Thyroid gland (tissue), 4 donors: ENCODE measurements at regions not wholly inside any gene's neighbourhood (a gene's known extent, or its start where the extent isn't known, plus 50 kb on each side); places are given as distances from the start of the nearest gene placed in this dataset.

Experiments used
- DNase-seq, 2 donors: peaks; one replicate each; pipeline ENCODE4 v3.0.0-alpha.2; 2019
- H3K27ac ChIP-seq, 3 donors: fragments of 200-600 bp; sonication (generic); 1 replicate in 2 of 3; 2 replicates in 1 of 3; pipeline ENCODE4 v1.5.1; 2016 to 2019; ENCODE audit warnings: mild to moderate bottlenecking in 1 of 3, moderate library complexity in 1 of 3
- H3K27me3 ChIP-seq: fragments of 200-600 bp; sonication (generic); one replicate; pipeline ENCODE4 v1.5.1; 2019
- H3K36me3 ChIP-seq, 2 donors: fragments of 200-600 bp; sonication (generic); one replicate each; pipeline ENCODE4 v1.5.1; 2016 to 2019
- H3K4me1 ChIP-seq, 2 donors: fragments of 200-600 bp; sonication (generic); one replicate each; pipeline ENCODE4 v1.5.1; 2017 to 2019
- H3K4me3 ChIP-seq, 3 donors: fragments of 200-600 bp; sonication (generic); replicated peaks in 1 of 3; 1 replicate in 2 of 3; 2 replicates in 1 of 3; pipeline ENCODE4 v1.5.1; 2016; ENCODE audit warnings: mild to moderate bottlenecking in 1 of 3
- H3K9me3 ChIP-seq: fragments of 200-600 bp; sonication (generic); one replicate; pipeline ENCODE4 v1.5.1; 2017
- CTCF ChIP-seq, 6 experiments: fragments of 200-600 bp in 3 of 6; fragments of 450-650 bp in 3 of 6; sonication (generic) in 3 of 6; IDR thresholded peaks; one replicate each; pipeline ENCODE4 v1.5.1; 2016 to 2019; ENCODE audit warnings: antibody characterized with exemption in 6 of 6, mild to moderate bottlenecking in 2 of 6, inconsistent platforms in 1 of 6, moderate library complexity in 1 of 6
- POLR2A ChIP-seq, 2 donors: fragments of 450-650 bp; IDR thresholded peaks; one replicate each; pipeline ENCODE4 v1.6.1; 2017; ENCODE audit warnings: antibody characterized with exemption in 2 of 2, mild to moderate bottlenecking in 2 of 2, moderate library complexity in 1 of 2
- WGBS, 2 donors: methylation state at CpG; one replicate each; pipeline ENCODE4 v1.1.5; 2017; 5-methylcytosine and 5-hydroxymethylcytosine counted together
- intact Hi-C: fragments of 100-400 bp; cut with DNase I; formaldehyde crosslinking; loops from one replicate; pipeline ENCODE4 v1.15.1; 2023

GRCh38 chr9:23447944-23448343, 378.1 kb downstream of the ELAVL2 start:
- Histone ChIP-seq H3K4me3 (no peak overlapping the region), H3K9me3 (no peaks in the 10 kb centered on the region), H3K27me3 (no peaks in the 10 kb centered on the region), H3K27ac (no peak overlapping the region), H3K4me1 (no peaks in the 10 kb centered on the region), H3K36me3 (no peaks in the 10 kb centered on the region)
- WGBS, 2 donors = 70 to 86% methylated on average over 4 of the region's 4 CpGs
- no peak for DNase-seq
- intact Hi-C loops = loop anchor here (10.0 kb wide), 1 partner anchor 47 kb away; no protein-coding TSS in a partner anchor
- TF ChIP-seq CTCF (IDR thresholded peaks at IDR 0.05) (no peak), POLR2A (IDR thresholded peaks at IDR 0.05) (no peak)

GRCh38 chr9:23451802-23452418, 374.1 kb downstream of the ELAVL2 start:
- WGBS, 2 donors = 91 to 95% methylated on average over 14 to 19 of the region's 32 CpGs
- Histone ChIP-seq H3K9me3 (no peaks in the 10 kb centered on the region), H3K27ac (no peak overlapping the region), H3K4me3 (no peak overlapping the region), H3K36me3 (no peaks in the 10 kb centered on the region), H3K4me1 (no peaks in the 10 kb centered on the region), H3K27me3 (no peaks in the 10 kb centered on the region)
- DNase-seq = no peak
- intact Hi-C loops = no loop called here
- TF ChIP-seq CTCF (IDR thresholded peaks at IDR 0.05) (no peak), POLR2A (IDR thresholded peaks at IDR 0.05) (no peak)

DNA sequence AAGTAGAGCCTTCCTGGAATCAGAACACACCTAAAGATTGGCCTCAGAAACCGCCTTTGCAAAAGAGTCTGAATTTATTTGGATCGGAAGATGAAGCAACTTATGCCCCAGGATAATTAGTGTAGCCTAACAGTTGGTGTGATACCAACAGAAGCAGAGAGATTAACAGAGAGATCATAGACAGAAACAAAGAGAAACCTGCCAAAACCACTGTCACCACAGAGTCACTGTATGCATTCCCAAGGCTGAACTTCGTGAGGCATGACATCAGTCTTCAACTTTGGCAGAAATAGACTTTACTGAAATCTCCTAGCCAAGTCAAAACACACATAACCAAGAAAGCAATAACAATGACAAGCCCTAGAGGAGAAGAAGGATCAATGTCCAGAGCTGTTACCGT, 361.8 kb downstream of the ELAVL2 start:
- Histone ChIP-seq H3K4me3 (no peak overlapping the region), H3K27ac (no peak overlapping the region), H3K9me3 (no peaks in the 10 kb centered on the region), H3K36me3 (no peaks in the 10 kb centered on the region), H3K27me3 (no peaks in the 10 kb centered on the region), H3K4me1 (no peaks in the 10 kb centered on the region)
- no peak for DNase-seq
- no peak for TF ChIP-seq CTCF (IDR thresholded peaks at IDR 0.05)
- intact Hi-C loops = no loop called here
- 89 to 92% methylated on average over 4 of the region's 4 CpGs for WGBS, 2 donors

GRCh38 chr9:23467276-23467675, 358.8 kb downstream of the ELAVL2 start:
- H3K27me3 ChIP-seq = no peaks in the 10 kb centered on the region
- TF ChIP-seq CTCF (IDR thresholded peaks at IDR 0.05) (no peak), POLR2A (IDR thresholded peaks at IDR 0.05) (no peak)
- intact Hi-C loops = no loop called here
- no peak for DNase-seq
- H3K4me3 ChIP-seq = no peak overlapping the region
- H3K9me3 ChIP-seq = no peaks in the 10 kb centered on the region
- no peak overlapping the region for H3K27ac ChIP-seq
- 83 to 86% methylated on average over 4 of the region's 4 CpGs for WGBS, 2 donors
- no peaks in the 10 kb centered on the region for H3K4me1 ChIP-seq
- no peaks in the 10 kb centered on the region for H3K36me3 ChIP-seq

- intact Hi-C loops = no loop called here
- Histone ChIP-seq H3K9me3 (no peaks in the 10 kb centered on the region), H3K36me3 (no peaks in the 10 kb centered on the region), H3K4me3 (no peak overlapping the region), H3K4me1 (no peaks in the 10 kb centered on the region), H3K27ac (no peak overlapping the region), H3K27me3 (no peaks in the 10 kb centered on the region)
- WGBS, 2 donors = 87 to 89% methylated on average over 2 of the region's 2 CpGs
- TF ChIP-seq POLR2A (IDR thresholded peaks at IDR 0.05) (no peak), CTCF (IDR thresholded peaks at IDR 0.05) (no peak)
- DNase-seq = no peak
Measured at GRCh38 chr9:23477908-23478307, 348.1 kb downstream of the ELAVL2 start.
